ENCODE measurements at regions not wholly inside any gene's neighbourhood (a gene's known extent, or its start where the extent isn't known, plus 50 kb on each side); places are given as distances from the start of the nearest gene placed in this dataset.
"Not testable (repeated sequence)": the region's sequence is repeated elsewhere in the genome, so short reads cannot be mapped to it uniquely, and the experiment has no call there.

- peak; percentile 1 for DNase-seq (ENCODE audit: low spot score)
These were observed 1002.9 kb upstream of the KCND2 start for GRCh38 chr7:119270045-119270464.

- DNase-seq (ENCODE audit: low spot score) = no peak
These were observed 1002.3 kb upstream of the KCND2 start for GRCh38 chr7:119270644-119271043.

- DNase-seq (ENCODE audit: low spot score) = no peak
These were observed 1001.7 kb upstream of the KCND2 start for GRCh38 chr7:119271147-119271779.

- no peak for DNase-seq (ENCODE audit: low spot score)
These were observed 991.7 kb upstream of the KCND2 start for GRCh38 chr7:119281181-119281846.

GRCh38 chr7:119283353-119283752 is 989.6 kb upstream of the KCND2 start:
- DNase-seq (ENCODE audit: low spot score) = no peak

- DNase-seq (ENCODE audit: low spot score) = no peak
These were observed 984.6 kb upstream of the KCND2 start for GRCh38 chr7:119288416-119288815.

- DNase-seq (ENCODE audit: low spot score) = not testable (repeated sequence)
These were observed 972.6 kb upstream of the KCND2 start for GRCh38 chr7:119300341-119300740.

- DNase-seq (ENCODE audit: low spot score) = no peak
These were observed 952.7 kb upstream of the KCND2 start for GRCh38 chr7:119320316-119320715.

GRCh38 chr7:119329715-119330114 is 943.3 kb upstream of the KCND2 start:
- DNase-seq (ENCODE audit: low spot score) = no peak

GRCh38 chr7:119335405-119335804 is 937.6 kb upstream of the KCND2 start:
- DNase-seq (ENCODE audit: low spot score) = no peak

GRCh38 chr7:119341822-119342221 is 931.2 kb upstream of the KCND2 start:
- no peak for DNase-seq (ENCODE audit: low spot score)

- DNase-seq (ENCODE audit: low spot score) = no peak
These were observed 929.7 kb upstream of the KCND2 start for GRCh38 chr7:119343289-119343688.

GRCh38 chr7:119344466-119344865 is 928.5 kb upstream of the KCND2 start:
- DNase-seq (ENCODE audit: low spot score) = no peak

GRCh38 chr7:119348491-119348890 is 924.5 kb upstream of the KCND2 start:
- no peak for DNase-seq (ENCODE audit: low spot score)

- DNase-seq (ENCODE audit: low spot score) = no peak
These were observed 922.6 kb upstream of the KCND2 start for GRCh38 chr7:119350334-119350733.

GRCh38 chr7:119351320-119351719 is 921.7 kb upstream of the KCND2 start:
- DNase-seq (ENCODE audit: low spot score) = no peak

- DNase-seq (ENCODE audit: low spot score) = no peak
These were observed 898.5 kb upstream of the KCND2 start for GRCh38 chr7:119374436-119374835.

GRCh38 chr7:119377861-119378260 is 895.1 kb upstream of the KCND2 start:
- no peak for DNase-seq (ENCODE audit: low spot score)

- DNase-seq (ENCODE audit: low spot score) = no peak
These were observed 890.2 kb upstream of the KCND2 start for GRCh38 chr7:119382726-119383125.

- no peak for DNase-seq (ENCODE audit: low spot score)
These were observed 878.0 kb upstream of the KCND2 start for GRCh38 chr7:119395024-119395423.

GRCh38 chr7:119397156-119397555 is 875.8 kb upstream of the KCND2 start:
- DNase-seq (ENCODE audit: low spot score) = no peak

GRCh38 chr7:119408596-119408995 is 864.4 kb upstream of the KCND2 start:
- no peak for DNase-seq (ENCODE audit: low spot score)

GRCh38 chr7:119413314-119413805 is 859.6 kb upstream of the KCND2 start:
- no peak for DNase-seq (ENCODE audit: low spot score)

- DNase-seq (ENCODE audit: low spot score) = no peak
These were observed 857.3 kb upstream of the KCND2 start for GRCh38 chr7:119415682-119416081.

Data from CD4-positive, alpha-beta T cell treated with Interleukin-2 at 100 ng/mL for 4 hours (primary cell).